ENCODE measurements at regions not wholly inside any gene's neighbourhood (a gene's known extent, or its start where the extent isn't known, plus 50 kb on each side); places are given as distances from the start of the nearest gene placed in this dataset.
A peak's percentile ranks its signal among the peaks of the same experiment; 100 is the strongest.
"Not testable (repeated sequence)": the region's sequence is repeated elsewhere in the genome, so short reads cannot be mapped to it uniquely, and the experiment has no call there.

DNA sequence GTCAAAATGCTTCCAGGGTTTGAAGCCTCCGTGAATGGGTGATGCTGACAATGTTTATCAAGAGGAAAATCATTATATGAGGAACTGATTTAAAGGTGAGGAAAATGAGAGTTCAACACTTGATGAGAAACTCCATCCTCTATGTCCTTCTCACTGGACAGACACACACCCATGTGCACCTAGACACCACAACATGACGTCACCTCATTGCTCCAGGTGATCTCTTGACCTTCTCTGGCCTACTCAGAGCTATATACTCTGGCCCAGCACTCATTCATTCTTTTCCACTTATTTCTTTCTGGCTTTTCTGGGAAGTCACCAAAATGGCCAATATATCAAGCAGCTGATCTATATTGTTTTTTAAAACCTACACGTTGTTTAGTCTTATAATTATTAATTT lies 778.7 kb upstream of the PCDH20 start:
- Histone ChIP-seq H3K4me3 (ENCODE audit: low read length) (no peak overlapping the region), H3K4me1 (ENCODE audit: control insufficient read depth, insufficient read depth, low read length) (no peaks in the 10 kb centered on the region), H3K27ac (ENCODE audit: low read length) (no peak overlapping the region), H3K9me3 (ENCODE audit: control insufficient read depth, low read length) (no peaks in the 10 kb centered on the region), H3K27me3 (ENCODE audit: control insufficient read depth, insufficient read depth) (no peaks in the 10 kb centered on the region)
- no peak for DNase-seq
- intact Hi-C loops (cut with DNase I) = no loop called here
- ATAC-seq = no peak
- WGBS = 57% methylated on average over 3 of the region's 3 CpGs

DNA sequence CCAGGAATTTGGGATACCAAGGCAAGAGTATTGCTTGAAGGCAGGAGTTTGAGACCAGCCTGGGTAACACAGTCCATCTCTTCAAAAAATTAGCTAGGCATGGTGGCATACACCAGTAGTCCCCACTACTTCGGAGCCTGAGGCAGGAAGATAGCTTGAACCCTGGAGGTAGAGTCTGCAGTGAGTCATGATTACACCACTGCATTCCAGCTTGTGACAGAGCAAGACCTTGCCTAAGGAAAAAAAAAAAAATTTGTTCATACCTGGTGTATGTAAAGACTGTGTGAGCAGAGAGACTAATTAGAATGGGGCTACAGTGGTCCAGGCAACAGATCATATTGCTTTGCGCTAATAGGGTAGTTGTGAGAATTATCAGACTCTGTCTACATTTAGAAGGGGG lies 778.3 kb upstream of the PCDH20 start:
- WGBS = 75% methylated on average over 2 of the region's 2 CpGs
- H3K4me1 ChIP-seq (ENCODE audit: control insufficient read depth, insufficient read depth, low read length) = no peaks in the 10 kb centered on the region
- no peaks in the 10 kb centered on the region for H3K27me3 ChIP-seq (ENCODE audit: control insufficient read depth, insufficient read depth)
- ATAC-seq (no peak), DNase-seq (no peak)
- intact Hi-C loops (cut with DNase I) = no loop called here
- no peak overlapping the region for H3K4me3 ChIP-seq (ENCODE audit: low read length)
- no peaks in the 10 kb centered on the region for H3K9me3 ChIP-seq (ENCODE audit: control insufficient read depth, low read length)
- H3K27ac ChIP-seq (ENCODE audit: low read length) = no peak overlapping the region

DNA sequence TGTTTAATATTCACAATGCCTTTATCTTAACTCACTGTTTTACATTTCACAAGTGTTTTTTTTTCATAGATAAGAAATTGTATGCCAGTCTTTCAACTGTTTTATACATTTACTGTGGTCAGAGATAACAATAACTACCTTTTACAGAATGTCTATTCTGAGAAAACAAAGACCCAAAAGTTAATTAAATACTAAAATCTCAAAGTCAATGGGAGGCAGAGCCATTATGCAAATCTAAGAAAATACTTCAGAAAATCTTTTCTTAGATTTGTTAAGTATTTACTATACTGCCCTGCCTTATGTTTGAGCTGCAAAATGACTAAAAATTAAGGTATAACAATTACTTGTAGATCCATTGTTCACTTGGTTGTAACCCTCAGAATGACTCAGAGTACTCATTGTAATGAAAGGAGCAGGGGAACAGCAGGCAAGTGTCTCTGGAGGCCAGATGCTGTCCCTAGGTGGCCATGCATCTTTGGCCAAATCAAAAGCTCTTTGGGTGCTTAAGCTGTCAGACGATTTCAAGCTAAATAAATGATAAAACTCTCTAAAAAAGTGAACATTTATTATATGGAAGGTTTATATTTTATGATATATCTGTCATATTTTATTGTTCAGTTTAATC lies 770.1 kb upstream of the PCDH20 start:
- 25% methylated on average over 1 of the region's 1 CpG for WGBS
- no peak for ATAC-seq
- intact Hi-C loops (cut with DNase I) = no loop called here
- H3K4me1 ChIP-seq (ENCODE audit: control insufficient read depth, insufficient read depth, low read length) = no peaks in the 10 kb centered on the region
- no peak overlapping the region for H3K4me3 ChIP-seq (ENCODE audit: low read length)
- H3K27ac ChIP-seq (ENCODE audit: low read length) = no peak overlapping the region
- H3K9me3 ChIP-seq (ENCODE audit: control insufficient read depth, low read length) = no peaks in the 10 kb centered on the region
- DNase-seq = no peak
- H3K27me3 ChIP-seq (ENCODE audit: control insufficient read depth, insufficient read depth) = no peaks in the 10 kb centered on the region

DNA sequence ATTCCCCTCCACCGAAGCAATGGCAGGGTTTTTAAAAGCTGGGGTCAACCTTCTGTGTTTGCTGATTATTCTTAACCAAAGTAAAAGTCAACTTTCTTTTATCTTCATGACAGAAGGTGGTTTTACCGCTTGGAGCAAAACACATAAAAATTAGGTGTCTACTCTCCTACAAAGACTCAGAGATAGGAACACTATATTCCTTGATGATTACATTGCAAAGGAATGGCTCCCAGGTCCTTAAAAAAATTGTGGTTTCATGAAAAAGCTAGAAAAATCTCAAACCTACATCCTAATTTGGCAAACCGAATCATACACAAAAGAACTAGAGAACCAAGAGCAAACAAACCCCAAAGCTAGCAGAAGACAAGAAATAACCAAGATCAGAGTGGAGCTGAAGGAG lies 760.4 kb upstream of the PCDH20 start:
- no peaks in the 10 kb centered on the region for H3K4me1 ChIP-seq (ENCODE audit: control insufficient read depth, insufficient read depth, low read length)
- no peak for DNase-seq
- H3K27me3 ChIP-seq (ENCODE audit: control insufficient read depth, insufficient read depth) = no peaks in the 10 kb centered on the region
- no peak overlapping the region for H3K4me3 ChIP-seq (ENCODE audit: low read length)
- H3K9me3 ChIP-seq (ENCODE audit: control insufficient read depth, low read length) = no peaks in the 10 kb centered on the region
- no peak for ATAC-seq
- WGBS = 74% methylated on average over 3 of the region's 3 CpGs
- intact Hi-C loops (cut with DNase I) = no loop called here
- H3K27ac ChIP-seq (ENCODE audit: low read length) = no peak overlapping the region

DNA sequence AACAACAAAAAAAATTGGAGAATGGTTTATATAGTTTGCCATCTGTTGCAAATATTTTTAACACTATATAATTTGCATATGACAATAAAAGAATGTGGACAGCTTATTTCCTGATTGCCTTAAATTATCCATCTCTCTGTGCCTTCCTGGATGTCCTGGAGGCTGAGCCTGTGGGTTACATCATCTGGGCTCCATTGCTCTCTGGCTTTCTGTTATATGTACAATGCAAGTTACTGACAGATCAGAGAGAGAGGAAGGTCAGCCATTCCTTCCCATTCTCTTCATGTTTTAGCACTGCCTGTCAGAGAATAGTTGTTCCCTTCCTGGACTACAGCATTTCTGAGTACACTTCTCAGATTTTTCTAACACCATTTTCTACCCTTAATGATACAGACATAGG lies 758.3 kb upstream of the PCDH20 start:
- H3K27me3 ChIP-seq (ENCODE audit: control insufficient read depth, insufficient read depth) = no peaks in the 10 kb centered on the region
- no peak overlapping the region for H3K27ac ChIP-seq (ENCODE audit: low read length)
- no peaks in the 10 kb centered on the region for H3K4me1 ChIP-seq (ENCODE audit: control insufficient read depth, insufficient read depth, low read length)
- intact Hi-C loops (cut with DNase I) = no loop called here
- ATAC-seq (no peak), DNase-seq (no peak)
- no peak overlapping the region for H3K4me3 ChIP-seq (ENCODE audit: low read length)
- no peaks in the 10 kb centered on the region for H3K9me3 ChIP-seq (ENCODE audit: control insufficient read depth, low read length)

DNA sequence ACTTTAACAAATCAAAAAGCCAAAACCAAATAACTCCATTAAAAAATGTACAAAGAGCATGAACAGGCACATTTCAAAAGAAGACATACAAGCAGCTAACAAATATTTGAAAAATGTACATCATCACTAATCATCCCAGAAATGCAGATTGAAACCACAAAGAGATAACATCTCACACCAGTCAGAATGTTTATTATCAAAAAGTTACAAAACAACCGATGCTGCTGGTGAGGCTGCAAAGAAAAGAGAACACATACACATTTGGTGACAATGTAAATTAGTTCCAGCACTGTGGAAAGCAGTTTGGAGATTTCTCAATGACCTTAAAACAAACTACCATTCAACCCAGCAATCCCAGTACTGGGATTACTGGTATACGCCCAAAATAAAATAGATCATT lies 756.0 kb upstream of the PCDH20 start:
- Histone ChIP-seq H3K9me3 (ENCODE audit: control insufficient read depth, low read length) (no peaks in the 10 kb centered on the region), H3K27me3 (ENCODE audit: control insufficient read depth, insufficient read depth) (no peaks in the 10 kb centered on the region), H3K4me1 (ENCODE audit: control insufficient read depth, insufficient read depth, low read length) (no peaks in the 10 kb centered on the region), H3K4me3 (ENCODE audit: low read length) (no peak overlapping the region), H3K27ac (ENCODE audit: low read length) (no peak overlapping the region)
- no peak for DNase-seq
- intact Hi-C loops (cut with DNase I) = no loop called here
- WGBS = 94% methylated on average over 2 of the region's 2 CpGs
- ATAC-seq = no peak

DNA sequence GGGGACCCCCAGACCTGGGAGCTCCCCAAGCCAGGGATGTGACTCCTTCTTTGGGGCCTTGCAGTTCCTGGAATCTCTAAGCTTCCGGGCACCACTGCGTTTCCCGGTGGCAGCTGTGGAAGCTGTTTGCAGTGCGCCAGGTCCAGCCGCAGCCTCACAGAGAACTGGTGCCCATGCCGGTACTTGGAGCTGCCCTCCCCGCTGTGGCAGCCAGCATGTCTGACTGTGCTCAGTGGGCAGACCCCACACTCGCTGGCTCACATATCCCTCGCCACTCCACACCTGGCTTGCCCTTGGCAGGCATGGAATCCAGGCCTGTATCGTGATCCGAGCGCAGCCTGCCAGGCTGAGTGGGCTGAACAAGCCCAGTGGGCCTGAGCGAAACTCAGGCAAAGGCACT lies 753.2 kb upstream of the PCDH20 start:
- intact Hi-C loops (cut with DNase I) = no loop called here
- ATAC-seq (no peak), DNase-seq (peak in 2 of 3 donors; percentile 18 to 42)
- WGBS = 94% methylated on average over 13 of the region's 13 CpGs
- Histone ChIP-seq H3K4me1 (ENCODE audit: control insufficient read depth, insufficient read depth, low read length) (no peaks in the 10 kb centered on the region), H3K4me3 (ENCODE audit: low read length) (no peak overlapping the region), H3K27me3 (ENCODE audit: control insufficient read depth, insufficient read depth) (no peaks in the 10 kb centered on the region), H3K27ac (ENCODE audit: low read length) (no peak overlapping the region), H3K9me3 (ENCODE audit: control insufficient read depth, low read length) (no peaks in the 10 kb centered on the region)

DNA sequence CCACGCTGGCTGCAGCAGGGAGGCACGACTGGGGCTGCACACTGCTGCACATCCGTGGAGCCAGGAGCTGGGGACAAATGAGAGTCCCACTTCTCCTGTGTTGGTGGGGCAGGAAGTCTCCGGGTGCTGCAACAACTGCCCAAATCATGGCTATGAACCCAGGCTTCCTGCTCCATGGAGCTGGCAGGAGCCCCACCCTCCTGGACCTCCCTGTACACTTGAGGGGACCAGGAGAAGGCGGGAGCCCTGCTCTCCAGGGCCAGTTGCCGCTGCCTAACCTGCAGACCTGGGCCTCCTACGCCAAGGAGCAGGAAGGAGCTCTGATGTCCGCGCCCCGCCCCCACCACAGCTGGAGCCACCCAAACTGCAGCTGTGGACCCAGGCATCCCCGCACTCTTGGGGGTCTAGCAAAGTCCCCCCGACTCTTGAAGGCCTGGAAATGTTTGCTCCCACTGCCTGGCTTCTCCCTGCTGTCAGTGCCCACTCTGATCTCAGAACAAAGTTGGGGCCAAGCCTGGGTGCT lies 752.1 kb upstream of the PCDH20 start:
- DNase-seq (peak in 2 of 3 donors; percentile 32 to 44), ATAC-seq (peak in 1 of 2 donors; percentile 16)

DNA sequence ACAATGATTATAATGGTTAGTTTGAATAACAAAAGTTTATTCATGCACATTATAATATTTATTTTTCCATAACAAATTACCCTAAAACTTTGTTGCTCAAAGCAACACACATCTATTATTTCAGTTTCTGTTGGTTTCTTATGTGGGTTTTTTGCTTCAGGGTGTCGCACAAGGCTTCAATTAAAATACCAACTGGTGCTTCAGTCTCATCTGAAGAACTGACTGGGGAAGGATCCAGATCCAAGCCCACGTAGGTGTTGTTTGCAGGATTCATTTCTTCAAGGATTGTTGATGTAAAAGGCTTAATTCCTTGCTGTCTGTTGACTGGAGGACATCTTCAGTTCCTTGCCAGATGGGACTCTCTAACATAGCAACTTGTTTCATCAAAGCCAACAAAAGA lies 747.2 kb upstream of the PCDH20 start:
- intact Hi-C loops (cut with DNase I) = no loop called here
- H3K9me3 ChIP-seq (ENCODE audit: control insufficient read depth, low read length) = no peaks in the 10 kb centered on the region
- H3K27me3 ChIP-seq (ENCODE audit: control insufficient read depth, insufficient read depth) = no peaks in the 10 kb centered on the region
- 63% methylated on average over 2 of the region's 2 CpGs for WGBS
- ATAC-seq = no peak
- no peak overlapping the region for H3K4me3 ChIP-seq (ENCODE audit: low read length)
- H3K27ac ChIP-seq (ENCODE audit: low read length) = no peak overlapping the region
- no peak for DNase-seq
- no peaks in the 10 kb centered on the region for H3K4me1 ChIP-seq (ENCODE audit: control insufficient read depth, insufficient read depth, low read length)

More for the DNA sequence above, 752.1 kb upstream of the PCDH20 start:
- no peaks in the 10 kb centered on the region for H3K27me3 ChIP-seq (ENCODE audit: control insufficient read depth, insufficient read depth)
- intact Hi-C loops (cut with DNase I) = no loop called here
- no peaks in the 10 kb centered on the region for H3K4me1 ChIP-seq (ENCODE audit: control insufficient read depth, insufficient read depth, low read length)
- H3K9me3 ChIP-seq (ENCODE audit: control insufficient read depth, low read length) = no peaks in the 10 kb centered on the region
- H3K4me3 ChIP-seq (ENCODE audit: low read length) = no peak overlapping the region
- H3K27ac ChIP-seq (ENCODE audit: low read length) = no peak overlapping the region
- 89% methylated on average over 12 of the region's 12 CpGs for WGBS

DNA sequence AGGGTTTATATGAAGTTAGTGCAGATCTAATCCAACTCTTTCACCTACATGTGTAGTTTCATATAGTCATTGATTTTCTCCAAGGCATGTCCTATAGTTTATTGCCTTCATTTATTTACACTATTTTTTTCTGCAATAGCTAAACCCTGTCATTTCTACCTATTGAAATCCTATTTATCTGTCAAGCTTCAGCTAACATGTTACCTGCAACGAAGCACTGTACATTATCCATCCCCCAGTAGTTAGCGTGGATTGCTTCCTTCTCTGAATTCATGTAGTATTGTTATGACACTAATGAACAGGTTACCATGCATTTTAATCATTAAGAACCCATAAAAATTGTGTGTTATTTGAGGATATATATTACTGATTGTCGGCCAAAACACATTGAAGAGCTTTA lies 742.9 kb upstream of the PCDH20 start:
- Histone ChIP-seq H3K27ac (ENCODE audit: low read length) (no peak overlapping the region), H3K27me3 (ENCODE audit: control insufficient read depth, insufficient read depth) (no peaks in the 10 kb centered on the region), H3K9me3 (ENCODE audit: control insufficient read depth, low read length) (no peaks in the 10 kb centered on the region), H3K4me3 (ENCODE audit: low read length) (no peak overlapping the region), H3K4me1 (ENCODE audit: control insufficient read depth, insufficient read depth, low read length) (no peaks in the 10 kb centered on the region)
- intact Hi-C loops (cut with DNase I) = no loop called here
- DNase-seq = no peak
- 79% methylated on average over 3 of the region's 3 CpGs for WGBS
- ATAC-seq = no peak

DNA sequence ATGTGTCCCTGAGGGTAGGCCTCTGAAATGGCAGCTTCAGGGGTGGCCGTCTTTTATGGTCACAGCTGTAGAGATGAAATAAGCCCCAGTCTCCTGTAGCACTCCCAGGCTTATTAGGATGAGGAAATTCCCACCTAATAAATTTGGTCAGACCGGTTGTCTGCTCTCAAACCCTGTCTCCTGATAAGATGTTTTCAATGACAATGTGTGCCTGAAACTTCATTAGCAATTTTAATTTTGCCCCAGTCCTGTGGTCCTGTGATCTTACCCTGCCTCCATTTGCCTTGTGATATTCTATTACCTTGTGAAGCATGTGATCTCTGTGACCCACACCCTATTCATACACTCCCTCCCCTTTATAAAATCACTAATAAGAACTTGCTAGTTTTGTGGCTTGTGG lies 736.1 kb upstream of the PCDH20 start:
- H3K27ac ChIP-seq (ENCODE audit: low read length); H3K4me1 ChIP-seq (ENCODE audit: control insufficient read depth, insufficient read depth, low read length); H3K27me3 ChIP-seq (ENCODE audit: control insufficient read depth, insufficient read depth); H3K4me3 ChIP-seq (ENCODE audit: low read length); intact Hi-C loops (cut with DNase I); DNase-seq; H3K9me3 ChIP-seq (ENCODE audit: control insufficient read depth, low read length); ATAC-seq: not testable (repeated sequence)
- WGBS = 82% methylated on average over 2 of the region's 2 CpGs

DNA sequence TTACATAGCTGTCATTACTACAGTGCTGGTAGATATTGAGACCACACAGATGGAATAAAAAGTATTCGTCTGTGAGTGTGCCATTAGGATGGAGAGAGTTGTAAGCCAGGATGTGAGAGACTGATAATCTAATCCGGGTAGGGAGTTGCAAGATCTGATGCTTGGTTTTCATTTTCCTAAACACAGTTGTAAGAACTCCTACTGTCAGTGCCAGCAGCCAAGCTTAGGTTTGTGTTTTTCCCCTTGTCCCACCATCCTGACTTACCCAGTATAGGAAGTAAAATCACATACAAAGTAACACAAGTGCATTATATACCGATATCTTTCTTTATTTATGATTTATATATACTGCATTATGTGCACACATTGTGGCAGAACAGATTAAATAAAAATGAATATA lies 726.4 kb upstream of the PCDH20 start:
- Histone ChIP-seq H3K4me3 (ENCODE audit: low read length) (no peak overlapping the region), H3K27ac (ENCODE audit: low read length) (no peak overlapping the region), H3K9me3 (ENCODE audit: control insufficient read depth, low read length) (peaks cover 2% of the 10 kb centered on the region), H3K4me1 (ENCODE audit: control insufficient read depth, insufficient read depth, low read length) (no peaks in the 10 kb centered on the region), H3K27me3 (ENCODE audit: control insufficient read depth, insufficient read depth) (no peaks in the 10 kb centered on the region)
- intact Hi-C loops (cut with DNase I) = no loop called here
- DNase-seq = no peak
- WGBS = 75% methylated on average over 3 of the region's 3 CpGs
- no peak for ATAC-seq
